G401.6 (cell line): ENCODE measurements at regions not wholly inside any gene's neighbourhood (a gene's known extent, or its start where the extent isn't known, plus 50 kb on each side); places are given as distances from the start of the nearest gene placed in this dataset.
"Not testable (repeated sequence)": the region's sequence is repeated elsewhere in the genome, so short reads cannot be mapped to it uniquely, and the experiment has no call there.

Source experiments
- FAIRE-seq: peaks from 2 replicates; lab custom pipeline; 2012; peaks lifted over from hg19 to GRCh38; lab: Jason Lieb, UNC

DNA sequence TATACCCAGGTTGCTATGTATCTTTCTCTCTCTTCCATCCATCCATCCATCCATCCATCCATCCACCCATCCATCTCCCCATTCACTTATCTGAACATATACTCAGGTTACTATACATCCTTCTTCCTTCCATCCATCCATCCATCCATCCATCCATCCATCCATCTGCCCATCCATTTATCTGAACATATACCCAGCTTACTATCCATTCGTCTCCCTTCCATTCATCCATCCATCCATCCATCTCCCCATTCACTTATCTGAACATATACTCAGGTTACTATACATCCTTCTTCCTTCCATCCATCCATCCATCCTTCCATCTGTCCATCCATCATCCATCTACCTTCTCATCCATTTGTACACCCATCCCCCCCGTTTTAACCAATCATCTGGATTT is 75.9 kb upstream of the SFSWAP start:
- not testable (repeated sequence) for FAIRE-seq

DNA sequence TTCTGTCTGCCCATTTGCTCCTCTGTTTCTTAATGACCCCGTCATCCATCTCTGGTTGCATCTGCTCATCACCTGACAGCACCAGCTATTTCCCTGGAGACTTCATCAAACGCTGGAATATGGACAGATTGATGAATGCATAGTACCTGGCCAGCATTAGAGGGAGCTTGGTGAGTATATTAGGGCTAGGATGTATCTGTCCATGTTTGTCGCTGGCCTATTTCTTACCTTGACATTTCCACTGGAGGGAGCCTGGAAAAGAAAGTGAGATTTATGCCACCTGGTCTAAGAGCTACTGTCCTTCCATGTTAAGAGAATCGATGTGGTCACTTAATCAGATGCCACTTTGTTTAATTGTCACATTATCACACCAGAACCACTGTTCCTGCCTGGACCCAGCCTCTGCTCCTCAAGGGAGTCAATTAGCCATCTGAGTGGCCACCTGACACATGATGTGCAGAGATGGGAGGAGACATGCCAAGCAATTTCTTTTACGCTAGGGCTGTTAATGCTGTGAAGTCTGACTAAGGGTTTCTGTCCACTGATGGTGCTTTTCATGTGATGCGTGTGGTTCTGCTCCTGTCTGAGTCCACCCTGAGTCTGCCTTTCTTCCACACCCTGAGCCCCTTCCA is 75.3 kb upstream of the SFSWAP start:
- FAIRE-seq: no peak

- no peak for FAIRE-seq
Measured at GRCh38 chr12:131636266-131636665, 74.6 kb upstream of the SFSWAP start.

DNA sequence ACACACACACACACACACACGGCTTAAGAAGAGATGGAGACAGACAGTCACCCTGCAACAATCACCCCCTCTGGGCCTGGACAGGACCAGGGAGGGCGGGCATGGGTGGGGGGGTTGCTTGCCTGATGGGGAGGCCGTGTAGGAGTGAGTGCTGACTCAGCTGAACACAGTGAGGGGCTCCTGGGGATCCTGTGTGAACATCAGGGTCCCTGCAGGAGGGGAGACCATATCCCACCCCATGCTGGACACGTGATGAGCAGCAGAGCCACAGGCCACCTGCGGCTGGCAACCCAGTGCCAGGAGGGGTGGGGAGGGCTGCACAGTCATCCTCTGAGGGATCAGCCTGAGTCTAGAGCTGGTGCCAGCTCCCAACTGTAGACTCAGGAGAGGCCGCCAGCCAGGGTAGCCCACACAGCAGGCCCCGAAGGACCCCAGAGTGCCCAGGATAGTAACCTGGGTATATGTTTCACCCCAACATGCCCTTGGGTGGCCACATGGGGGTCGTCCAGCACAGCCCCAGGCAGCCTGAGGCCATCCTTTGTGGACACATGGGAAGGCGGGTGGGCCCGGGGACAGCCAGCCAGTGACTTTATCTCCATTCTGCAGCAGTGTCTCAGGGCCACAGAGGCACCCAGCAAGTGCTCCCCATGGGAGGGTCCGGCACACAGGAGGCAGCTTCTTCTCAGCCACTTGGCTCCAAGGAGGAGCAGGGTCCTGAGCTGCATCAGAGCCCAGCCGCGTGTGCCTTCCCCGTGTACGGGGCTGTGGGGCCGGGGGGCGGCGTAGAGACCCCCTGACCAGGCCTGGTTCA is 73.7 kb upstream of the SFSWAP start:
- FAIRE-seq: no peak

GRCh38 chr12:131637986-131638385 is 72.9 kb upstream of the SFSWAP start:
- FAIRE-seq: no peak

GRCh38 chr12:131639270-131639940 is 71.5 kb upstream of the SFSWAP start:
- FAIRE-seq: no peak

- no peak for FAIRE-seq
Measured at GRCh38 chr12:131640525-131640924, 70.4 kb upstream of the SFSWAP start.

DNA sequence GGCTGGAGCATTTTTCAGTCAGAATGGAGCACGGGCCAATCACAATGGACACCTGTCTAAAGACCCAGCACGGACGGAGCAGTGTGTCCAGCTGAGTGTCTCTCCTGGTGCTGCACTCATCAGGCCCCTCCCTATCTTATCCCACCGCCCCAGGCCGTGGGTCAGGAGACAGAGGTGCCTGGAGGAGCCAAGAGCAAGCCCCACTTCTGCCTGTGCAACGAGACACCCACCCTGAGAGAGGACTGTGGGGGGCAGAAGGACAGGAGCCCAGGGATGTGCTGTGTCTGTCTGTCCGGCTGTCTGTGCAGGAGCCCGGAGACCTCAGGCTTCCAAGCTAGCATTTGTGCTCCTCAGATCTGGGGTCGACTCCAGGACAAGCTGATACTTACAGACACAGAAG is 69.6 kb upstream of the SFSWAP start:
- FAIRE-seq: no peak

GRCh38 chr12:131642101-131642540 is 68.8 kb upstream of the SFSWAP start:
- no peak for FAIRE-seq

DNA sequence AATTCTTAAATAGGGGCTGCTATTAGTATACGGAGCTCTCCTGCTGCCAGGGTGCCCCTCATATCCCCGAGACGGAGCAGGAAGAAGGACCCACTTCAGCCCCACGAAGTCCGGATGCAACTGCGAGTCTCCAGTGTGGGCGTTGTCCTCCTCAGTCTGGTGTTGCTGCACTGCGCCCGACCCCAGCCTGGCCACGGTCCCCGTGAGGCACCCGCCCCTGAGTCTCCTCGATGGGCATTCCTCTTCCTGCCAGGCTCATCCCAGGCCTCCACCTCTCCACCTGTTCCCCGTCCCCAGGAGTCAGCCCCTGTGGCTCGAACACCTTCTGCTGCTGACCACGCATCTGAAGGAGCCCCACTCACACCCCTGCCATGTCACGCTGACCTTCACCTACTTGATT is 68.1 kb upstream of the SFSWAP start:
- no peak for FAIRE-seq

GRCh38 chr12:131643631-131644452 is 67.0 kb upstream of the SFSWAP start:
- no peak for FAIRE-seq

- FAIRE-seq: no peak
Measured at GRCh38 chr12:131644481-131644880, 66.4 kb upstream of the SFSWAP start.

- not testable (repeated sequence) for FAIRE-seq
Measured at GRCh38 chr12:131644917-131645316, 66.0 kb upstream of the SFSWAP start.

DNA sequence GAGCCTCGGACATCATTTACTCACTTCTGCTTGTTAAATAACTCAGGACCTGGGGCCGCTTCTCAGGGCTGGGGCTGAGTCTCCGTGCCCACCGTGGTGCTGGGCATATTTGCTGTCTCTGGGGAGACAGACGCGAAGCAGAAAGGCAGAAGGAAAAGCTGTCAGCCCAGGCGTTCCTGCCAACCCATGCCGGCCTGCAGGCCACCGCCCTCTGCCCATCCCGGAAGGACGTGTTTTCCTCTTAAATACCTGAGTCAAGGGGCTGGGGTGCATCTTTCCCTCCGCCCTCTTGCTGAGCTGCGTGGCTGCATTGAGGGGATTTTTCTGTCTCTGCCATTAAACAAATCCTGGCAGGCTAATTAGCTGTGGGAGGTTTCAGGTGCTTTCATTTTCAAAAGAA is 65.3 kb upstream of the SFSWAP start:
- not testable (repeated sequence) for FAIRE-seq

DNA sequence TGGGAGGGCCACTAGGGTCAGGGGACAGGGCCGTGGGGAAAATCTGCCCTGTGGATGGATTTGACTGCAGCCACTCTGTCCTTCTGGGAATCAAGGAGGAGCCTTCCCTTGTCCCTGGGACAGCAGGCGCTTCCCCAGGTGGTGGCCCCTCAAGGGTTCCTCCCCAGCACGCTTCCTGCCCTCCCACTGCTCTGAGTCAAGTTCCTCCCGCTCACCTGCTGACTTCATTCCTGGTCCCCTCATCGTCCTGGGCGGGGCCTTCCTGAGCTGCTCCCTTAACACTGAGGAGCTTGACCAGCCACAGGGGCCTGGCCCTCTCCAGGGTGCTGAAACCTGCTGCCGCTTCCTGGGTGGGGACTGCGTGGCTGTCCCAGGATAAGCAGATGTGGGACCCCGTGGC is 64.4 kb upstream of the SFSWAP start:
- FAIRE-seq: not testable (repeated sequence)

DNA sequence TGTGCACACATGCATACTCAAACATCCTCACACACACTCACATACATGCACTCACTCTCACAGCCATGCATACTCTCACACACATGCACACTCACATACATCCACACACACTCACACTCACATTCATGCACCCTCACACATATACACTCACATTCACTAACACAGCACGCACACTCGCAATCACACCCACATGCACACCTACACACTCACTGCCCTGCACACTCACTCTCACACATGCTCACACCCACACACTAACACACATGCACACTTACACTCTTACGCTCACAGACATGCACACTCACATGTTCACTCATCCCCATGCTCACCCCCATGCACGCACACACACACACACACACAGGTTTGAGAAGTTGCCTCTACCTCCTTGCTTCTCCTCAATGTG is 63.2 kb upstream of the SFSWAP start:
- FAIRE-seq: no peak

DNA sequence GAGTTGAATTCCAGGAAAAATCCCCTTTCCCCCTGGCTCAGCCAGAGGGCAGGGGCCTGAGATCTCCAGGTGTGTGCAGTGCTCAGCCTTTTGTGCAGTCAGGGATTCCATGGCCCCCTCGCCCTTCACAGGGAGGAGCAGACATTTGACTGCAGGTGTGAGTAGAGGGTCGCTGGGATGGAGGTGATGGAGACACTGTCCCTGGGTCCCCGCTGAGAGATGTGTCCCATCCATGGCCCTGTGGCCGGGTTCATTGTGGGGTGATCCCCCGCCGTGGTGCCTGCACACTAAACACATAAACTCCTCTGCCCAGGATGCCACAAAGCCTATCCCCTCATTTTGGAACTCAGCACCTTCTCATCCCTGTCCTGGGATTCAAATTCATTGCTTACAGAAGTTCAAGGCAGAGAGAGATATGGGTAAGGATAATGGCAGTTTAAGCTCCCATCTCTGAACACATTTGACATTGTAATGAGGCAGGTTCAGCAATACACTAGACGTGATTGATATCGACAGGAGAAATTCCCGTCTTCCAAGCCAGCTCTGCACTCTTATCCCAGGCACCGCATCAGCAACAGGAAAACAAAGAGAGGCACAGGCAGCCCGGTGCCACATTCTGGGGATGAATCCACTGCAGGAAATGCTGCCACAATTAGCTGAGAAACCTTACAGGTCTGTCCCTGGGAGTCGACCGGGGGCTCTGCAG is 55.3 kb upstream of the SFSWAP start:
- FAIRE-seq: not testable (repeated sequence)

DNA sequence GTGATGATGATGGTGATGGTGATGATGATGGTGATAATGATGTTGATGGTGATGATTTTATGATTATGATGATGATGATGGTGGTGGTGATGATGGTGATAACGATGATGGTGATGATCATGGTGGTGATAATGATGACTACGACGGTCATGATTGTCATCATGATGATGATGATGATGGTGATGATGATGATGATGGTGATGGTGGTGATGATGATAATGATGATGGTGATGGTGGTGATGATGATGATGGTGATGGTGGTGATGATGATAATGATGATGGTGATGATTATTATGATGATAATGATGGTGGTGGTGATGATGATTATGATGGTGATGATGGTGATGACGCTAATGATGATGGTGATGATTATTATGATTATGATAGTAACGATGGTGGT is 54.1 kb upstream of the SFSWAP start:
- FAIRE-seq: not testable (repeated sequence)

DNA sequence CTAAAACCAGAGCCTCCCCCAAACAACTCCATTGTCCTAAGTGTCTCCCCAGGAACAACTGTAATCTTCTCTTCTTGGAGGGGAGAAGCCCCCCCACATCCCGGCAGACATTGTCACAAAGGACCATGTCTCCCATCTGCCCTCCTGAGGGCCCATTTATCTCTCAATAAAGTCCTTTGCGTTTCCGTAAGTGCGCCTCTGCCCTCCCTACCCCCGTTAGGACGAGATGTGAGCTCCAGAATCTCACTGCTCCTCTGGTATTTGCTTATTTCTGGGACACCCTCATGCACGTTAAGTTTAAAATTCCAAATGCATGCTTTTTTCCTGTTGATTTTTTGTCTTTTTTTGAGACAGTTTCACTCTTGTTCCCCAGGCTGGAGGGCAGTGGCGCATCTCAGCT is 52.3 kb upstream of the SFSWAP start:
- not testable (repeated sequence) for FAIRE-seq

- not testable (repeated sequence) for FAIRE-seq
Measured at GRCh38 chr12:131659484-131659883, 51.4 kb upstream of the SFSWAP start.

- not testable (repeated sequence) for FAIRE-seq
Measured at GRCh38 chr12:131659976-131660375, 50.9 kb upstream of the SFSWAP start.

DNA sequence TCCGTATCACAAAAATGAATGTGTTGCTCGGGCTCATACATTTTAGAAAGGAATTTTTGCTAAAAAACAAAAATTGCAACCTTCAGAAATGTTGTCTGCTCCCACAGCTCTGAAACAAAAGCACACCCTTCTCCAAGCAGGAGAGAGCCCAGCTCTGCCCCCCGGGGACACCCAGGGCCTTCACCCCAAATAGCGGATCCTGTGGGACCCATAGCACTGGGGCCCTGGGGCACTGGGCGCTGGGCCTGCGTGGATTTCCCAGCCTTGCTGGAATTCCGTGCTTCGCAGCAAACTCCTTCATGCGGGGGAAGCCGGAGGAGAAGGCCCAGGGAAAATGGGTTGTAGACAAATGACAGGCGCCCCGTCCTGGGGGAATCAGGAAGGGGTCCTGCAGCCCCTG is 50.5 kb upstream of the SFSWAP start:
- not testable (repeated sequence) for FAIRE-seq
